NCI-H2171 (cell line): ENCODE measurements at regions not wholly inside any gene's neighbourhood (a gene's known extent, or its start where the extent isn't known, plus 50 kb on each side); places are given as distances from the start of the nearest gene placed in this dataset.
"Not testable (repeated sequence)": the region's sequence is repeated elsewhere in the genome, so short reads cannot be mapped to it uniquely, and the experiment has no call there.

Experiments
- DNase-seq: peaks from one replicate; lab custom pipeline; 2025; lab: John Stamatoyannopoulos, UW

- no peak for DNase-seq
Observed at GRCh38 chr5:71907001-71907588, 188.0 kb downstream of the CARTPT start.

GRCh38 chr5:71907608-71908145 lies 188.6 kb downstream of the CARTPT start:
- DNase-seq, result no peak

- DNase-seq, result no peak
Observed at GRCh38 chr5:71910741-71911140, 191.7 kb downstream of the CARTPT start.

GRCh38 chr5:71912021-71912420 lies 192.9 kb downstream of the CARTPT start:
- no peak for DNase-seq

GRCh38 chr5:71914281-71914680 lies 193.0 kb upstream of the MAP1B start:
- no peak for DNase-seq

- no peak for DNase-seq
Observed at GRCh38 chr5:71922584-71923106, 184.6 kb upstream of the MAP1B start.

GRCh38 chr5:71923755-71924154 lies 183.5 kb upstream of the MAP1B start:
- no peak for DNase-seq

- no peak for DNase-seq
Observed at GRCh38 chr5:71924325-71924724, 182.9 kb upstream of the MAP1B start.

GRCh38 chr5:71924980-71925379 lies 182.3 kb upstream of the MAP1B start:
- DNase-seq, result no peak

- no peak for DNase-seq
Observed at GRCh38 chr5:71925608-71926091, 181.6 kb upstream of the MAP1B start.

GRCh38 chr5:71929003-71929402 lies 178.3 kb upstream of the MAP1B start:
- DNase-seq, result no peak

- not testable (repeated sequence) for DNase-seq
Observed at GRCh38 chr5:71930554-71930953, 176.7 kb upstream of the MAP1B start.

GRCh38 chr5:71932131-71932654 lies 175.1 kb upstream of the MAP1B start:
- no peak for DNase-seq

GRCh38 chr5:71932655-71933338 lies 174.5 kb upstream of the MAP1B start:
- no peak for DNase-seq

GRCh38 chr5:71934322-71934721 lies 173.0 kb upstream of the MAP1B start:
- no peak for DNase-seq

GRCh38 chr5:71937921-71938698 lies 169.2 kb upstream of the MAP1B start:
- no peak for DNase-seq

GRCh38 chr5:71938895-71939294 lies 168.4 kb upstream of the MAP1B start:
- DNase-seq, result no peak

- no peak for DNase-seq
Observed at GRCh38 chr5:71939452-71940230, 167.6 kb upstream of the MAP1B start.

GRCh38 chr5:71943874-71944273 lies 163.4 kb upstream of the MAP1B start:
- no peak for DNase-seq

- no peak for DNase-seq
Observed at GRCh38 chr5:71945436-71945835, 161.8 kb upstream of the MAP1B start.

GRCh38 chr5:71946343-71947030 lies 160.8 kb upstream of the MAP1B start:
- DNase-seq, result no peak
